IMR-90 (cell line): ENCODE measurements at regions not wholly inside any gene's neighbourhood (a gene's known extent, or its start where the extent isn't known, plus 50 kb on each side); places are given as distances from the start of the nearest gene placed in this dataset.

Experiments
- ATAC-seq: fragments of 200-7000 bp; cut with Tn5 transposase; 2 replicates; pipeline ENCODE4 v1.9.1; 2020; ENCODE audit warnings: low read depth, mild to moderate bottlenecking, moderate library complexity
- BruUV-seq: library from RNA; stranded (reverse); fragments of 400-500 nt; replicated peaks from 2 replicates; lab custom pipeline; 2021; lab: Mats Ljungman, UMichigan
- CTCF ChIA-PET: fragments of 300-600 bp; formaldehyde crosslinking; extraction: SDS; loops from one replicate; lab custom pipeline; 2021; ENCODE audit warnings: antibody characterized with exemption; lab: Yijun Ruan, JAX
- POLR2A ChIA-PET: fragments of 300-600 bp; sonication (Branson Sonifier 250); formaldehyde crosslinking; loops from one replicate; lab custom pipeline; 2022; ENCODE audit warnings: antibody characterized with exemption; ENCODE audit not compliant: unreplicated experiment; lab: Charles Lee
- DNase-seq: peaks from one replicate; pipeline ENCODE4 v3.0.0; 2013
- H2AFZ ChIP-seq: replicated peaks from 2 replicates; pipeline ENCODE3; 2013; ENCODE audit warnings: low read length, mild to moderate bottlenecking; ENCODE audit not compliant: poor library complexity
- H2AK5ac ChIP-seq: 2 replicates; pipeline ENCODE4 v1.6.1; 2013; ENCODE audit warnings: low read depth, low read length, inconsistent platforms
- H2AK9ac ChIP-seq: replicated peaks from 2 replicates; pipeline ENCODE3; 2013; ENCODE audit warnings: mild to moderate bottlenecking, low read depth, low read length, moderate library complexity; ENCODE audit not compliant: poor library complexity
- H2BK120ac ChIP-seq: 2 replicates; pipeline ENCODE4 v1.6.1; 2013; ENCODE audit warnings: low read depth, low read length, inconsistent platforms
- H2BK15ac ChIP-seq: 3 replicates; pipeline ENCODE4 v1.6.1; 2013; ENCODE audit warnings: low read depth, low read length, inconsistent platforms
- H2BK20ac ChIP-seq: 2 replicates; pipeline ENCODE4 v1.6.1; 2013; ENCODE audit warnings: low read depth, mild to moderate bottlenecking, inconsistent platforms, low read length, moderate library complexity
- H2BK5ac ChIP-seq: 2 replicates; pipeline ENCODE4 v1.6.1; 2013; ENCODE audit warnings: mild to moderate bottlenecking, low read depth, low read length, inconsistent platforms; ENCODE audit not compliant: poor library complexity, severe bottlenecking
- H3K14ac ChIP-seq: replicated peaks from 2 replicates; pipeline ENCODE4 v1.6.1; 2013; ENCODE audit warnings: low read depth, low read length, inconsistent platforms
- H3K18ac ChIP-seq: 2 replicates; pipeline ENCODE4 v1.6.1; 2013; ENCODE audit warnings: low read depth, low read length, control low read depth
- H3K23ac ChIP-seq: 2 replicates; pipeline ENCODE4 v1.6.1; 2013; ENCODE audit warnings: low read depth, low read length, inconsistent platforms
- H3K27ac ChIP-seq: 2 replicates; pipeline ENCODE4 v1.5.1; 2013; ENCODE audit warnings: mild to moderate bottlenecking, control low read depth, low read length; ENCODE audit not compliant: insufficient read depth
- H3K27me3 ChIP-seq: 2 replicates; pipeline ENCODE4 v1.6.1; 2013; ENCODE audit warnings: low read length; ENCODE audit not compliant: control insufficient read depth, insufficient read depth
- H3K36me3 ChIP-seq: 2 replicates; pipeline ENCODE4 v1.6.1; 2013; ENCODE audit warnings: low read length, mixed read lengths; ENCODE audit not compliant: control insufficient read depth, insufficient read depth
- H3K4ac ChIP-seq: 2 replicates; pipeline ENCODE4 v1.6.1; 2013; ENCODE audit warnings: low read depth, low read length, inconsistent platforms
- H3K4me1 ChIP-seq: 2 replicates; pipeline ENCODE4 v1.6.1; 2013; ENCODE audit warnings: low read length, mixed read lengths; ENCODE audit not compliant: control insufficient read depth, insufficient read depth
- H3K4me2 ChIP-seq: 2 replicates; pipeline ENCODE4 v1.6.1; 2013; ENCODE audit warnings: low read depth, mild to moderate bottlenecking, control low read depth, low read length, moderate library complexity
- H3K4me3 ChIP-seq: 2 replicates; pipeline ENCODE4 v1.5.1; 2013; ENCODE audit warnings: low read depth, mild to moderate bottlenecking, control low read depth, low read length, moderate library complexity; ENCODE audit not compliant: insufficient read depth
- H3K56ac ChIP-seq: 2 replicates; pipeline ENCODE4 v1.6.1; 2013; ENCODE audit warnings: low read length, inconsistent platforms; ENCODE audit not compliant: insufficient read depth; ENCODE audit errors: extremely low read depth
- H3K79me1 ChIP-seq, 2 experiments: 2 replicates each; pipeline ENCODE4 v1.6.1; 2013; ENCODE audit warnings: low read length in 2 of 2, inconsistent platforms in 1 of 2, low read depth in 1 of 2
- H3K9ac ChIP-seq: 2 replicates; pipeline ENCODE4 v1.6.1; 2013; ENCODE audit warnings: low read depth, low read length, control low read depth
- H3K9me1 ChIP-seq: 2 replicates; pipeline ENCODE4 v1.6.1; 2013; ENCODE audit warnings: low read length, inconsistent platforms; ENCODE audit not compliant: insufficient read depth
- H3K9me3 ChIP-seq: 2 replicates; pipeline ENCODE4 v1.6.1; 2013; ENCODE audit warnings: low read length; ENCODE audit not compliant: control insufficient read depth, insufficient read depth
- H4K20me1 ChIP-seq: 2 replicates; pipeline ENCODE4 v1.6.1; 2013; ENCODE audit warnings: low read length, inconsistent platforms; ENCODE audit not compliant: insufficient read depth
- H4K5ac ChIP-seq: 2 replicates; pipeline ENCODE4 v1.6.1; 2013; ENCODE audit warnings: mild to moderate bottlenecking, low read depth, low read length, control low read depth
- H4K8ac ChIP-seq, 2 experiments: 2 replicates each; pipeline ENCODE4 v1.6.1; 2013; ENCODE audit warnings: low read depth in 2 of 2, low read length in 2 of 2, control low read depth in 1 of 2, inconsistent platforms in 1 of 2
- H4K91ac ChIP-seq: 2 replicates; pipeline ENCODE4 v1.6.1; 2013; ENCODE audit warnings: low read depth, low read length, inconsistent platforms; ENCODE audit not compliant: insufficient read depth
- BHLHE40 ChIP-seq: fragments of 150-350 bp; IDR thresholded peaks from 2 replicates; pipeline ENCODE4 v1.6.1; 2016; ENCODE audit warnings: mild to moderate bottlenecking, low read depth, low read length
- CEBPB ChIP-seq: IDR thresholded peaks from 2 replicates; pipeline ENCODE4 v1.6.1; 2012; ENCODE audit warnings: low read depth, low read length, improper control_type of control experiment
- CHD1 ChIP-seq: IDR thresholded peaks from 2 replicates; pipeline ENCODE4 v1.6.1; 2012; ENCODE audit warnings: low read depth, low read length, improper control_type of control experiment
- CTCF ChIP-seq: conservative IDR thresholded peaks from 2 replicates; pipeline ENCODE4 v1.5.1; 2012; ENCODE audit warnings: mild to moderate bottlenecking, low read depth, low read length, improper control_type of control experiment
- ELK1 ChIP-seq: fragments of 150-350 bp; IDR thresholded peaks from 2 replicates; pipeline ENCODE4 v1.6.1; 2016; ENCODE audit warnings: low read depth, mild to moderate bottlenecking, low read length, moderate library complexity, borderline replicate concordance
- FOS ChIP-seq: fragments of 150-350 bp; IDR thresholded peaks from 2 replicates; pipeline ENCODE4 v1.6.1; 2016; ENCODE audit warnings: low read depth, low read length
- MAFK ChIP-seq: IDR thresholded peaks from 2 replicates; pipeline ENCODE4 v1.6.1; 2012; ENCODE audit warnings: low read depth, low read length, improper control_type of control experiment
- MAZ ChIP-seq: IDR thresholded peaks from 2 replicates; pipeline ENCODE4 v1.6.1; 2012; ENCODE audit warnings: low read depth, mild to moderate bottlenecking, low read length, improper control_type of control experiment, moderate library complexity, borderline replicate concordance
- MXI1 ChIP-seq: IDR thresholded peaks from 2 replicates; pipeline ENCODE4 v1.6.1; 2012; ENCODE audit warnings: low read depth, mild to moderate bottlenecking, low read length, moderate library complexity, borderline replicate concordance
- NFE2L2 ChIP-seq: fragments of 150-350 bp; IDR thresholded peaks from 2 replicates; pipeline ENCODE4 v1.6.1; 2016; ENCODE audit warnings: low read depth, mild to moderate bottlenecking, low read length
- POLR2A ChIP-seq: IDR thresholded peaks from 2 replicates; pipeline ENCODE4 v1.6.1; 2012; ENCODE audit warnings: mild to moderate bottlenecking, low read depth, low read length
- RCOR1 ChIP-seq: IDR thresholded peaks from 2 replicates; pipeline ENCODE4 v1.6.1; 2012; ENCODE audit warnings: mild to moderate bottlenecking, low read length, improper control_type of control experiment; ENCODE audit not compliant: insufficient replicate concordance
- RFX5 ChIP-seq: IDR thresholded peaks from 2 replicates; pipeline ENCODE4 v1.8.0; 2012; ENCODE audit warnings: low read depth, mild to moderate bottlenecking, low read length, moderate library complexity
- SMC3 ChIP-seq: fragments of 150-350 bp; IDR thresholded peaks from 2 replicates; pipeline ENCODE4 v1.6.1; 2016; ENCODE audit warnings: low read depth, mild to moderate bottlenecking, antibody characterized with exemption, low read length, moderate library complexity
- USF2 ChIP-seq: fragments of 150-350 bp; IDR thresholded peaks from 2 replicates; pipeline ENCODE4 v1.6.1; 2017; ENCODE audit warnings: mild to moderate bottlenecking, antibody characterized with exemption, low read length, low read depth
- WGBS, 2 experiments: methylation state at CpG; one replicate each; pipeline versions ENCODE4 v1.1.5 to v1.1.7; 2013; ENCODE audit warnings: missing lambda C conversion rate in 2 of 2; ENCODE audit not compliant: insufficient read length in 1 of 2; ENCODE audit errors: extremely low coverage in 2 of 2; 5-methylcytosine and 5-hydroxymethylcytosine counted together
- dilution Hi-C: fragments of 300-500 bp; cut with HindIII; formaldehyde crosslinking; loops from one replicate; pipeline ENCODE4 v1.14.3; 2018; ENCODE audit warnings: low sequenced_read_pairs; ENCODE audit not compliant: unreplicated experiment
- in situ Hi-C: fragments of 300-500 bp; cut with MboI; formaldehyde crosslinking; loops from 3 replicates; pipeline ENCODE4 v1.14.3; 2019; ENCODE audit warnings: low sequenced_read_pairs, inconsistent platforms, mixed read lengths
- intact Hi-C: fragments of 100-400 bp; cut with micrococcal nuclease; formaldehyde crosslinking; loops from 2 replicates; pipeline ENCODE4 v1.10.0; 2022

- no peaks in the 10 kb centered on the region for H4K20me1 ChIP-seq
- no peak overlapping the region for H2BK20ac ChIP-seq
- no peaks in the 10 kb centered on the region for H3K79me1 ChIP-seq
- ATAC-seq (no peak), DNase-seq (no peak)
- H2BK5ac ChIP-seq = no peak overlapping the region
- H3K9me3 ChIP-seq = no peaks in the 10 kb centered on the region
- no CpG with 5 or more reads among the region's 3 CpGs for WGBS, 2 experiments
- H2BK120ac ChIP-seq = no peak overlapping the region
- no peak overlapping the region for H3K18ac ChIP-seq
- H3K56ac ChIP-seq = no peak overlapping the region
- H3K4me3 ChIP-seq = no peak overlapping the region
- no peak overlapping the region for H3K9ac ChIP-seq
- intact Hi-C loops (no loop called here), in situ Hi-C loops (no loop called here), dilution Hi-C loops (no loop called here)
- no peak overlapping the region for H3K23ac ChIP-seq
- H3K4me1 ChIP-seq = peaks cover 24% of the 10 kb centered on the region
- peaks cover 5% of the 10 kb centered on the region for H3K27me3 ChIP-seq
- no peak overlapping the region for H3K14ac ChIP-seq
- no peak overlapping the region; the same call in 1 of the 2 replicates for H3K4ac ChIP-seq
- H3K27ac ChIP-seq = no peak overlapping the region
- H2AFZ ChIP-seq = no peak overlapping the region
- H2AK9ac ChIP-seq = no peak overlapping the region
- no peak overlapping the region for H4K91ac ChIP-seq
- H3K36me3 ChIP-seq = no peaks in the 10 kb centered on the region
- H3K4me2 ChIP-seq = no peak overlapping the region
- no peak overlapping the region for H2BK15ac ChIP-seq
- no peak overlapping the region for H4K8ac ChIP-seq
- H3K9me1 ChIP-seq = peaks cover 15% of the 10 kb centered on the region
- H4K5ac ChIP-seq = no peak overlapping the region
- BruUV-seq = no TSS peak
- CTCF ChIA-PET = interaction anchor here (1.6 kb wide), 1 partner anchor 24 kb away, joined by 3 read pairs; no protein-coding TSS in a partner anchor
- POLR2A ChIA-PET = no interaction called here
- H2AK5ac ChIP-seq = no peak overlapping the region
- TF ChIP-seq NFE2L2 = no peak
- TF ChIP-seq USF2 = no peak
- TF ChIP-seq CEBPB = no peak
- no peak for TF ChIP-seq MXI1
- no peak for TF ChIP-seq RCOR1
- no peak for TF ChIP-seq MAZ
- TF ChIP-seq ELK1 = no peak
- no peak for TF ChIP-seq CHD1
- no peak for TF ChIP-seq FOS
- no peak for TF ChIP-seq SMC3
- no peak for TF ChIP-seq BHLHE40
- no peak for TF ChIP-seq RFX5
- no peak for TF ChIP-seq CTCF
- TF ChIP-seq MAFK = no peak
- TF ChIP-seq POLR2A = no peak
These were observed 107.1 kb upstream of the TOP3B start for GRCh38 chr22:22089459-22090308.
